A204.1 (cell line): ENCODE measurements at regions not wholly inside any gene's neighbourhood (a gene's known extent, or its start where the extent isn't known, plus 50 kb on each side); places are given as distances from the start of the nearest gene placed in this dataset.

ENCODE experiments used
- FAIRE-seq: peaks from 2 replicates; lab custom pipeline; 2012; peaks lifted over from hg19 to GRCh38; lab: Jason Lieb, UNC

- no peak for FAIRE-seq
These were observed 1048.7 kb upstream of the WWC1 start for GRCh38 chr5:167242701-167243100.

- no peak for FAIRE-seq
These were observed 1048.0 kb upstream of the WWC1 start for GRCh38 chr5:167243463-167243862.

- FAIRE-seq, result no peak
These were observed 1046.9 kb upstream of the WWC1 start for GRCh38 chr5:167244583-167244982.

- no peak for FAIRE-seq
These were observed 1045.6 kb upstream of the WWC1 start for GRCh38 chr5:167245868-167246267.

GRCh38 chr5:167247816-167248215, 1043.6 kb upstream of the WWC1 start:
- FAIRE-seq, result no peak

- FAIRE-seq, result no peak
These were observed 1043.2 kb upstream of the WWC1 start for GRCh38 chr5:167248257-167248656.

- no peak for FAIRE-seq
These were observed 1040.4 kb upstream of the WWC1 start for GRCh38 chr5:167250996-167251395.

- FAIRE-seq, result no peak
These were observed 1037.3 kb upstream of the WWC1 start for GRCh38 chr5:167254132-167254531.

GRCh38 chr5:167255926-167256325, 1035.5 kb upstream of the WWC1 start:
- no peak for FAIRE-seq

GRCh38 chr5:167259806-167260205, 1031.6 kb upstream of the WWC1 start:
- FAIRE-seq, result no peak

GRCh38 chr5:167261309-167262100, 1029.9 kb upstream of the WWC1 start:
- no peak for FAIRE-seq

- FAIRE-seq, result no peak
These were observed 1028.3 kb upstream of the WWC1 start for GRCh38 chr5:167263185-167263584.

GRCh38 chr5:167264348-167264747, 1027.1 kb upstream of the WWC1 start:
- no peak for FAIRE-seq

GRCh38 chr5:167268337-167268736, 1023.1 kb upstream of the WWC1 start:
- no peak for FAIRE-seq

GRCh38 chr5:167269146-167269545, 1022.3 kb upstream of the WWC1 start:
- FAIRE-seq, result no peak

- no peak for FAIRE-seq
These were observed 1020.4 kb upstream of the WWC1 start for GRCh38 chr5:167271081-167271480.

- no peak for FAIRE-seq
These were observed 1019.9 kb upstream of the WWC1 start for GRCh38 chr5:167271511-167271910.

GRCh38 chr5:167280111-167280510, 1011.3 kb upstream of the WWC1 start:
- no peak for FAIRE-seq

GRCh38 chr5:167281925-167282324, 1009.5 kb upstream of the WWC1 start:
- no peak for FAIRE-seq

GRCh38 chr5:167283691-167284090, 1007.8 kb upstream of the WWC1 start:
- FAIRE-seq, result no peak

- FAIRE-seq, result no peak
These were observed 1007.1 kb upstream of the WWC1 start for GRCh38 chr5:167284222-167284890.

- FAIRE-seq, result no peak
These were observed 1005.9 kb upstream of the WWC1 start for GRCh38 chr5:167285591-167285990.

- no peak for FAIRE-seq
These were observed 1004.6 kb upstream of the WWC1 start for GRCh38 chr5:167286891-167287290.

- no peak for FAIRE-seq
These were observed 1001.0 kb upstream of the WWC1 start for GRCh38 chr5:167290478-167290877.
